WTC11 (cell line): ENCODE measurements at regions not wholly inside any gene's neighbourhood (a gene's known extent, or its start where the extent isn't known, plus 50 kb on each side); places are given as distances from the start of the nearest gene placed in this dataset.

ENCODE experiments used
- CBFB ChIP-seq: sonication (generic); formaldehyde crosslinking; IDR thresholded peaks from 2 replicates; pipeline ENCODE4 v1.8.1; 2022; ENCODE audit warnings: mild to moderate bottlenecking, low read depth, missing genetic modification reagents
- TCF7 ChIP-seq: sonication (generic); formaldehyde crosslinking; IDR thresholded peaks from 2 replicates; pipeline ENCODE4 v1.8.0; 2022; ENCODE audit warnings: mild to moderate bottlenecking, low read depth, missing genetic modification reagents, moderate library complexity
- ZNF416 ChIP-seq: fragments of 250-450 bp; sonication (Bioruptor Pico); IDR thresholded peaks from 2 replicates; pipeline ENCODE4 v1.9.0; 2021; ENCODE audit warnings: mild to moderate bottlenecking, inconsistent platforms
- TF ChIP-seq, protein P1 (sequence below): fragments of 200-600 bp; IDR thresholded peaks from 2 replicates; pipeline ENCODE4 v1.8.0; 2022; ENCODE audit warnings: antibody characterized with exemption
- TF ChIP-seq, protein P2 (sequence below): sonication (generic); formaldehyde crosslinking; IDR thresholded peaks from 2 replicates; pipeline ENCODE4 v1.8.0; 2022; ENCODE audit warnings: mild to moderate bottlenecking, missing genetic modification reagents
- TF ChIP-seq, protein P3 (sequence below): sonication (generic); formaldehyde crosslinking; IDR thresholded peaks from 2 replicates; pipeline ENCODE4 v1.8.1; 2022; ENCODE audit warnings: missing genetic modification reagents, borderline replicate concordance
- TF ChIP-seq, protein P4 (sequence below): sonication (generic); formaldehyde crosslinking; IDR thresholded peaks from 2 replicates; pipeline ENCODE4 v1.8.1; 2022; ENCODE audit warnings: low read depth, mild to moderate bottlenecking, moderate library complexity, missing genetic modification reagents, borderline replicate concordance

- no peak for TF ChIP-seq ZNF416 (CRISPR knock-in tag)
- TF ChIP-seq, protein P1, sequence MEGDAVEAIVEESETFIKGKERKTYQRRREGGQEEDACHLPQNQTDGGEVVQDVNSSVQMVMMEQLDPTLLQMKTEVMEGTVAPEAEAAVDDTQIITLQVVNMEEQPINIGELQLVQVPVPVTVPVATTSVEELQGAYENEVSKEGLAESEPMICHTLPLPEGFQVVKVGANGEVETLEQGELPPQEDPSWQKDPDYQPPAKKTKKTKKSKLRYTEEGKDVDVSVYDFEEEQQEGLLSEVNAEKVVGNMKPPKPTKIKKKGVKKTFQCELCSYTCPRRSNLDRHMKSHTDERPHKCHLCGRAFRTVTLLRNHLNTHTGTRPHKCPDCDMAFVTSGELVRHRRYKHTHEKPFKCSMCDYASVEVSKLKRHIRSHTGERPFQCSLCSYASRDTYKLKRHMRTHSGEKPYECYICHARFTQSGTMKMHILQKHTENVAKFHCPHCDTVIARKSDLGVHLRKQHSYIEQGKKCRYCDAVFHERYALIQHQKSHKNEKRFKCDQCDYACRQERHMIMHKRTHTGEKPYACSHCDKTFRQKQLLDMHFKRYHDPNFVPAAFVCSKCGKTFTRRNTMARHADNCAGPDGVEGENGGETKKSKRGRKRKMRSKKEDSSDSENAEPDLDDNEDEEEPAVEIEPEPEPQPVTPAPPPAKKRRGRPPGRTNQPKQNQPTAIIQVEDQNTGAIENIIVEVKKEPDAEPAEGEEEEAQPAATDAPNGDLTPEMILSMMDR = no peak
- TF ChIP-seq, protein P2, sequence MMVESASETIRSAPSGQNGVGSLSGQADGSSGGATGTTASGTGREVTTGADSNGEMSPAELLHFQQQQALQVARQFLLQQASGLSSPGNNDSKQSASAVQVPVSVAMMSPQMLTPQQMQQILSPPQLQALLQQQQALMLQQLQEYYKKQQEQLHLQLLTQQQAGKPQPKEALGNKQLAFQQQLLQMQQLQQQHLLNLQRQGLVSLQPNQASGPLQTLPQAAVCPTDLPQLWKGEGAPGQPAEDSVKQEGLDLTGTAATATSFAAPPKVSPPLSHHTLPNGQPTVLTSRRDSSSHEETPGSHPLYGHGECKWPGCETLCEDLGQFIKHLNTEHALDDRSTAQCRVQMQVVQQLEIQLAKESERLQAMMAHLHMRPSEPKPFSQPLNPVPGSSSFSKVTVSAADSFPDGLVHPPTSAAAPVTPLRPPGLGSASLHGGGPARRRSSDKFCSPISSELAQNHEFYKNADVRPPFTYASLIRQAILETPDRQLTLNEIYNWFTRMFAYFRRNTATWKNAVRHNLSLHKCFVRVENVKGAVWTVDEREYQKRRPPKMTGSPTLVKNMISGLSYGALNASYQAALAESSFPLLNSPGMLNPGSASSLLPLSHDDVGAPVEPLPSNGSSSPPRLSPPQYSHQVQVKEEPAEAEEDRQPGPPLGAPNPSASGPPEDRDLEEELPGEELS = no peak
- TF ChIP-seq, protein P3, sequence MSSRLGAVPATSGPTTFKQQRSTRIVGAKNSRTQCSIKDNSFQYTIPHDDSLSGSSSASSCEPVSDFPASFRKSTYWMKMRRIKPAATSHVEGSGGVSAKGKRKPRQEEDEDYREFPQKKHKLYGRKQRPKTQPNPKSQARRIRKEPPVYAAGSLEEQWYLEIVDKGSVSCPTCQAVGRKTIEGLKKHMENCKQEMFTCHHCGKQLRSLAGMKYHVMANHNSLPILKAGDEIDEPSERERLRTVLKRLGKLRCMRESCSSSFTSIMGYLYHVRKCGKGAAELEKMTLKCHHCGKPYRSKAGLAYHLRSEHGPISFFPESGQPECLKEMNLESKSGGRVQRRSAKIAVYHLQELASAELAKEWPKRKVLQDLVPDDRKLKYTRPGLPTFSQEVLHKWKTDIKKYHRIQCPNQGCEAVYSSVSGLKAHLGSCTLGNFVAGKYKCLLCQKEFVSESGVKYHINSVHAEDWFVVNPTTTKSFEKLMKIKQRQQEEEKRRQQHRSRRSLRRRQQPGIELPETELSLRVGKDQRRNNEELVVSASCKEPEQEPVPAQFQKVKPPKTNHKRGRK (CRISPR knock-in tag) = no peak
- no peak for TF ChIP-seq CBFB (CRISPR knock-in tag)
- TF ChIP-seq, protein P4, sequence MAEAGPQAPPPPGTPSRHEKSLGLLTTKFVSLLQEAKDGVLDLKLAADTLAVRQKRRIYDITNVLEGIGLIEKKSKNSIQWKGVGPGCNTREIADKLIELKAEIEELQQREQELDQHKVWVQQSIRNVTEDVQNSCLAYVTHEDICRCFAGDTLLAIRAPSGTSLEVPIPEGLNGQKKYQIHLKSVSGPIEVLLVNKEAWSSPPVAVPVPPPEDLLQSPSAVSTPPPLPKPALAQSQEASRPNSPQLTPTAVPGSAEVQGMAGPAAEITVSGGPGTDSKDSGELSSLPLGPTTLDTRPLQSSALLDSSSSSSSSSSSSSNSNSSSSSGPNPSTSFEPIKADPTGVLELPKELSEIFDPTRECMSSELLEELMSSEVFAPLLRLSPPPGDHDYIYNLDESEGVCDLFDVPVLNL = no peak
- no peak for TF ChIP-seq TCF7 (CRISPR knock-in tag)
Observed at GRCh38 chrX:110454336-110454735, 95.7 kb downstream of the RTL9 start.
